ENCODE measurements at regions not wholly inside any gene's neighbourhood (a gene's known extent, or its start where the extent isn't known, plus 50 kb on each side); places are given as distances from the start of the nearest gene placed in this dataset.

GRCh38 chr1:213466541-213466940 is 415.5 kb downstream of the RPS6KC1 start:
- TF ChIP-seq EP300 (IDR thresholded peaks at IDR 0.05; ENCODE audit: borderline replicate concordance) (no peak), CREB1 (IDR thresholded peaks at IDR 0.05; ENCODE audit: low read depth) (no peak), TCF12 (IDR thresholded peaks at IDR 0.05; ENCODE audit: low read depth) (no peak), RAD21 (IDR thresholded peaks at IDR 0.05; ENCODE audit: low read depth) (no peak), EGR1 (IDR thresholded peaks at IDR 0.05) (no peak), CEBPB (IDR thresholded peaks at IDR 0.05) (no peak), YY1 (IDR thresholded peaks at IDR 0.05; ENCODE audit: low read depth) (no peak), NFIC (IDR thresholded peaks at IDR 0.05) (no peak), FOXM1 (IDR thresholded peaks at IDR 0.05; ENCODE audit: borderline replicate concordance, low read depth) (no peak), TAF1 (IDR thresholded peaks at IDR 0.05; ENCODE audit: low read depth) (no peak), USF1 (IDR thresholded peaks at IDR 0.05) (no peak), ZBTB7A (IDR thresholded peaks at IDR 0.05; ENCODE audit: low read depth) (no peak)
- TF ChIP-seq, protein P1, sequence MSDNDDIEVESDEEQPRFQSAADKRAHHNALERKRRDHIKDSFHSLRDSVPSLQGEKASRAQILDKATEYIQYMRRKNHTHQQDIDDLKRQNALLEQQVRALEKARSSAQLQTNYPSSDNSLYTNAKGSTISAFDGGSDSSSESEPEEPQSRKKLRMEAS (IDR thresholded peaks at IDR 0.05), result no peak
- TF ChIP-seq, protein P2, sequence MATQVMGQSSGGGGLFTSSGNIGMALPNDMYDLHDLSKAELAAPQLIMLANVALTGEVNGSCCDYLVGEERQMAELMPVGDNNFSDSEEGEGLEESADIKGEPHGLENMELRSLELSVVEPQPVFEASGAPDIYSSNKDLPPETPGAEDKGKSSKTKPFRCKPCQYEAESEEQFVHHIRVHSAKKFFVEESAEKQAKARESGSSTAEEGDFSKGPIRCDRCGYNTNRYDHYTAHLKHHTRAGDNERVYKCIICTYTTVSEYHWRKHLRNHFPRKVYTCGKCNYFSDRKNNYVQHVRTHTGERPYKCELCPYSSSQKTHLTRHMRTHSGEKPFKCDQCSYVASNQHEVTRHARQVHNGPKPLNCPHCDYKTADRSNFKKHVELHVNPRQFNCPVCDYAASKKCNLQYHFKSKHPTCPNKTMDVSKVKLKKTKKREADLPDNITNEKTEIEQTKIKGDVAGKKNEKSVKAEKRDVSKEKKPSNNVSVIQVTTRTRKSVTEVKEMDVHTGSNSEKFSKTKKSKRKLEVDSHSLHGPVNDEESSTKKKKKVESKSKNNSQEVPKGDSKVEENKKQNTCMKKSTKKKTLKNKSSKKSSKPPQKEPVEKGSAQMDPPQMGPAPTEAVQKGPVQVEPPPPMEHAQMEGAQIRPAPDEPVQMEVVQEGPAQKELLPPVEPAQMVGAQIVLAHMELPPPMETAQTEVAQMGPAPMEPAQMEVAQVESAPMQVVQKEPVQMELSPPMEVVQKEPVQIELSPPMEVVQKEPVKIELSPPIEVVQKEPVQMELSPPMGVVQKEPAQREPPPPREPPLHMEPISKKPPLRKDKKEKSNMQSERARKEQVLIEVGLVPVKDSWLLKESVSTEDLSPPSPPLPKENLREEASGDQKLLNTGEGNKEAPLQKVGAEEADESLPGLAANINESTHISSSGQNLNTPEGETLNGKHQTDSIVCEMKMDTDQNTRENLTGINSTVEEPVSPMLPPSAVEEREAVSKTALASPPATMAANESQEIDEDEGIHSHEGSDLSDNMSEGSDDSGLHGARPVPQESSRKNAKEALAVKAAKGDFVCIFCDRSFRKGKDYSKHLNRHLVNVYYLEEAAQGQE (IDR thresholded peaks at IDR 0.05; ENCODE audit: low read depth), result no peak

Data from Ishikawa (cell line).